ENCODE measurements at regions not wholly inside any gene's neighbourhood (a gene's known extent, or its start where the extent isn't known, plus 50 kb on each side); places are given as distances from the start of the nearest gene placed in this dataset.

DNA sequence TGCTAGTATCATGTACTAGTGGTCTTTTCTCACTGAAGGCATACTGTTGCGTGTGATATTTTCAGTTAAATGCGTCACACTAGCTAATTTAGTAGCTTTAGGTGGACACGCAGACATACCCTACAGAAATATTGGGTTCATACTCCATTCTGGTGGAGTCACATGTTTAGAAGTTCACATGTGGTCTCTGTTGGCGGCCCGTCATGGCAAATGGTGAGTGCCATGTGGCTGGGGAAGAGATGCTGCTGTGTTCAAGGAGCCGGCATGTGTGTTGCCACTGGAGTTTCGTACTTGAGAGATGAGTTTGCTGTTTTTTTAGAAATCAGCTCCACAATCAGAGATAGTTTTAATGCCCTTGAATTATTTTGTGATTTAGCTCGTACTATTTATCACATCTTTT, 454.6 kb downstream of the PCNX1 start:
- no peak overlapping the region for H2AFZ ChIP-seq (ENCODE audit: low read length)
- CTCF ChIA-PET (ENCODE audit: unreplicated experiment) = interaction anchor here (0.5 kb wide), 1 partner anchor 189 kb away, joined by 5 read pairs; no protein-coding TSS in a partner anchor
- POLR2A ChIA-PET = no interaction called here
- no peak overlapping the region for H3K4me2 ChIP-seq (ENCODE audit: low read length)
- H3K79me2 ChIP-seq (ENCODE audit: insufficient read depth, low read depth, low read length) = peaks cover 25% of the 10 kb centered on the region; the same call in 1 of the 2 replicates
- no peaks in the 10 kb centered on the region; the same call in 1 of the 2 replicates for H3K9me3 ChIP-seq (ENCODE audit: low read length)
- peaks cover 22% of the 10 kb centered on the region for H3K36me3 ChIP-seq (ENCODE audit: insufficient read depth, low read length)
- no TSS peak for BruUV-seq (replicated peaks)
- DNase-seq (ENCODE audit: low spot score) = no peak
- no peaks in the 10 kb centered on the region for H3K9me2 ChIP-seq (ENCODE audit: insufficient read depth, low read length)
- H4K20me1 ChIP-seq (ENCODE audit: insufficient read depth, low read length) = no peaks in the 10 kb centered on the region
- intact Hi-C loops (cut with micrococcal nuclease; ENCODE audit: unreplicated experiment) = no loop called here
- H3K4me1 ChIP-seq (ENCODE audit: insufficient read depth, low read length, poor library complexity, severe bottlenecking) = peaks cover 26% of the 10 kb centered on the region
- no peak overlapping the region for H3K27ac ChIP-seq (ENCODE audit: low read depth, low read length, poor library complexity, severe bottlenecking)
- no peak for TF ChIP-seq EZH2phosphoT487 (IDR thresholded peaks at IDR 0.05; ENCODE audit: borderline replicate concordance, low read depth, low read length)
- no peak for TF ChIP-seq CTCF (conservative IDR thresholded peaks at IDR 0.05; ENCODE audit: low read length)
- H3K4me3 ChIP-seq (ENCODE audit: low read depth, low read length, poor library complexity, severe bottlenecking) = no peak overlapping the region

GRCh38 chr14:71362282-71362681, 455.0 kb downstream of the PCNX1 start:
- Histone ChIP-seq H3K4me2 (ENCODE audit: low read length) (no peak overlapping the region), H3K79me2 (ENCODE audit: insufficient read depth, low read depth, low read length) (peaks cover 21% of the 10 kb centered on the region; the same call in 1 of the 2 replicates), H3K9me3 (ENCODE audit: low read length) (no peaks in the 10 kb centered on the region; the same call in 1 of the 2 replicates), H3K27ac (ENCODE audit: low read depth, low read length, poor library complexity, severe bottlenecking) (no peak overlapping the region), H2AFZ (ENCODE audit: low read length) (no peak overlapping the region), H3K9me2 (ENCODE audit: insufficient read depth, low read length) (no peaks in the 10 kb centered on the region), H3K4me3 (ENCODE audit: low read depth, low read length, poor library complexity, severe bottlenecking) (no peak overlapping the region), H3K4me1 (ENCODE audit: insufficient read depth, low read length, poor library complexity, severe bottlenecking) (peaks cover 26% of the 10 kb centered on the region), H4K20me1 (ENCODE audit: insufficient read depth, low read length) (no peaks in the 10 kb centered on the region), H3K36me3 (ENCODE audit: insufficient read depth, low read length) (peaks cover 20% of the 10 kb centered on the region)
- CTCF ChIA-PET (ENCODE audit: unreplicated experiment) = no interaction called here
- TF ChIP-seq CTCF (conservative IDR thresholded peaks at IDR 0.05; ENCODE audit: low read length) (no peak), EZH2phosphoT487 (IDR thresholded peaks at IDR 0.05; ENCODE audit: borderline replicate concordance, low read depth, low read length) (no peak)
- POLR2A ChIA-PET = interaction anchor here (1.1 kb wide), 1 partner anchor 9 kb away, joined by 3 read pairs; no protein-coding TSS in a partner anchor
- BruUV-seq (replicated peaks) = no TSS peak
- no peak for DNase-seq (ENCODE audit: low spot score)
- intact Hi-C loops (cut with micrococcal nuclease; ENCODE audit: unreplicated experiment) = no loop called here

DNA sequence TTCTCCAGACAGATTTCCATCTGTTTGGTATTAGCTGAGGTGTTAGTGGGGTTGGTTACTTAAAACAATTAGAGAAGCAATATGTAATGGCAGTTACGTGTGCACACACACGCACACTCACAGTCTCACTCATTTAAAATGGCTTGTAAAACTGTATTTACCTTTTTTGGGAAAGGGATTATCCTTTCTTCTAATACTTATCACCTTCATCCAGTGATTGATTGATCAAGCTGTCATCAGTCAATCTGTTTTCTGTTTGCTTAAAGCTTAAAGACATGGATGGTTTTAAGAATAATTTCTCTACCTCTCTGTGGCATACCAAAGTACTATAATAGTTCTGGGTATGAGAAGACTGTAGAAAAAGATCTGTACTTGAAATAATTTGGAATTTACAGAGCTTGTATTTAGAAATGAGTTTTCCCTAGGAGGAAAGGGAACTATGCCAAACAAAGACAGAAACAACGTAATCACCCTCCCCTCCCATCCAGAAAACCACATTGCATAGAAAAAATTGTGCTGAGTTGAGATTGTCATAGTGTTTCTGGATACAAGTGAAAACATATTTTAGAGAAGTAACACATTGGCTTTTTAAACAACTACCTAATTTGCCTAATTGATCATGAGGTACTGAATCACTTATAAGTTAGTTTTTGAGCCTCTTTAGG, 455.8 kb downstream of the PCNX1 start:
- Histone ChIP-seq H3K9me3 (ENCODE audit: low read length) (no peaks in the 10 kb centered on the region; the same call in 1 of the 2 replicates), H3K79me2 (ENCODE audit: insufficient read depth, low read depth, low read length) (peaks cover 21% of the 10 kb centered on the region; the same call in 1 of the 2 replicates), H4K20me1 (ENCODE audit: insufficient read depth, low read length) (no peaks in the 10 kb centered on the region), H3K27ac (ENCODE audit: low read depth, low read length, poor library complexity, severe bottlenecking) (no peak overlapping the region), H3K9me2 (ENCODE audit: insufficient read depth, low read length) (no peaks in the 10 kb centered on the region), H3K4me2 (ENCODE audit: low read length) (no peak overlapping the region), H3K36me3 (ENCODE audit: insufficient read depth, low read length) (peaks cover 13% of the 10 kb centered on the region), H3K4me1 (ENCODE audit: insufficient read depth, low read length, poor library complexity, severe bottlenecking) (peaks cover 24% of the 10 kb centered on the region), H2AFZ (ENCODE audit: low read length) (no peak overlapping the region), H3K4me3 (ENCODE audit: low read depth, low read length, poor library complexity, severe bottlenecking) (no peak overlapping the region)
- ChIA-PET POLR2A (interaction anchor here (0.7 to 1.1 kb wide), 2 partner anchors 8 to 29 kb away, joined by 3 read pairs; no protein-coding TSS in a partner anchor), CTCF (ENCODE audit: unreplicated experiment) (no interaction called here)
- intact Hi-C loops (cut with micrococcal nuclease; ENCODE audit: unreplicated experiment) = no loop called here
- no TSS peak for BruUV-seq (replicated peaks)
- no peak for DNase-seq (ENCODE audit: low spot score)
- TF ChIP-seq EZH2phosphoT487 (IDR thresholded peaks at IDR 0.05; ENCODE audit: borderline replicate concordance, low read depth, low read length) (no peak), CTCF (conservative IDR thresholded peaks at IDR 0.05; ENCODE audit: low read length) (no peak)
